ENCODE measurements at regions not wholly inside any gene's neighbourhood (a gene's known extent, or its start where the extent isn't known, plus 50 kb on each side); places are given as distances from the start of the nearest gene placed in this dataset.
"Not testable (repeated sequence)": the region's sequence is repeated elsewhere in the genome, so short reads cannot be mapped to it uniquely, and the experiment has no call there.

GRCh38 chr13:109271555-109272541 lies 514.5 kb downstream of the IRS2 start:
- DNase-seq: no peak

- DNase-seq: no peak
Observed at GRCh38 chr13:109271061-109271460, 515.3 kb downstream of the IRS2 start.

DNA sequence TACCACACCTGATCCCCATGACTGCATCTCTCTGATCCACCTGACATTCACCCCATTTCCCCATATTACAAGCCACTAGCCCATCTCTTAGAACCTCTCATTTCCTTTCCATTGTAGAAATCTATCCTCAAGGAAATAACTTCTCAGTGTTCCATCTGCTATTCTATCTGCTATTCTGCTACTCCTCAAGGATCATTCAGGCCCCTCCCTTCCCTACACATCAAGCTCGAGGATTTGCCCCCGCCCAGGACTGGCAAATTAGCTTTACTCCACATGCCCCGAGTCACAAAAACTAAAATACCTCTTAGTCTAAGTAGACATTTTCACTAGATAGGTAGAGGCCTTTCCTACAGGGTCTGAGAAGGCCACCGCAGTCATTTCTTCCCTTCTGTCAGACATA lies 517.0 kb downstream of the IRS2 start:
- DNase-seq: not testable (repeated sequence)

DNA sequence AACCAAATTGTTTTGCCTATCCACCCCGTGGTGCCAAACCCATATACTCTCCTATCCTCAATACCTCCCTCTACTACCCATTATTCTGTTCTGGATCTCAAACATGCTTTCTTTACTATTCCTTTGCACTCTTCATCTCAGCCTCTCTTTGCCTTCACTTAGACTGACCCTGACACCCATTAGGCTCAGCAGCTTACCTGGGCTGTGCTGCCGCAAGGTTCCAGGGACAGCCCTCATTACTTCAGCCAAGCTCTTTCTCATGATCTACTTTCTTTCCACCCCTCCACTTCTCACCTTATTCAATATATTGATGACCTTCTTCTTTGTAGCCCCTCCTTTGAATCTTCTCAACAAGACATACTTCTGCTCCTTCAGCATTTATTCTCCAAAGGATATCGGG lies 517.9 kb downstream of the IRS2 start:
- not testable (repeated sequence) for DNase-seq

DNA sequence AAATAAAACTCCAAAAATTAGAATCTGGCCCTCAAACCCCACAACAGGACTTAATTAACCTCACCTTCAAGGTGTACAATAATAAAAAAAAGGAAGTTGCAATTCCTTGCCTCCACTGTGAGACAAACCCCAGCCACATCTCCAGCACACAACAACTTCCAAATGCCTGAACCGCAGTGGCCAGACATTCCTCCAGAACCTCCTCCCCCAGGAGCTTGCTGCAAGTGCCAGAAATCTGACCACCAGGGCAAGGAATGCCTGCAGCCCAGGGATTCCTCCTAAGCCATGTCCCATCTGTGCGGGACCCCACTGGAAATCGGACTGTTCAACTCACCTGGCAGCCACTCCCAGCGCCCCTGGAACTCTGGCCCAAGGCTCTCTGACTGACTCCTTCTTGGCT lies 519.0 kb downstream of the IRS2 start:
- DNase-seq: not testable (repeated sequence)

DNA sequence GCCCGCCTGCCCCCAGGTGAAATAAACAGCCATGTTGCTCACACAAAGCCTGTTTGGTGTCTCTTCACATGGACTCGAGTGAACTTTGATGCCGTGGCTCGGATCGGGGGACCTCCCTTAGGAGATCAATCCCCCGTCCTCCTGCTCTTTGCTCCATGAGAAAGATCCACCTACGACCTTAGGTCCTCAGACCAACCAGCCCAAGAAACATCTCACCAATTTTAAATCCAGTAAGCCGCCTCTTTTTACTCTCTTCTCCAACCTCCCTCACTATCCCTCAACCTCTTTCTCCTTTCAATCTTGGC lies 521.0 kb downstream of the IRS2 start:
- DNase-seq: not testable (repeated sequence)

DNA sequence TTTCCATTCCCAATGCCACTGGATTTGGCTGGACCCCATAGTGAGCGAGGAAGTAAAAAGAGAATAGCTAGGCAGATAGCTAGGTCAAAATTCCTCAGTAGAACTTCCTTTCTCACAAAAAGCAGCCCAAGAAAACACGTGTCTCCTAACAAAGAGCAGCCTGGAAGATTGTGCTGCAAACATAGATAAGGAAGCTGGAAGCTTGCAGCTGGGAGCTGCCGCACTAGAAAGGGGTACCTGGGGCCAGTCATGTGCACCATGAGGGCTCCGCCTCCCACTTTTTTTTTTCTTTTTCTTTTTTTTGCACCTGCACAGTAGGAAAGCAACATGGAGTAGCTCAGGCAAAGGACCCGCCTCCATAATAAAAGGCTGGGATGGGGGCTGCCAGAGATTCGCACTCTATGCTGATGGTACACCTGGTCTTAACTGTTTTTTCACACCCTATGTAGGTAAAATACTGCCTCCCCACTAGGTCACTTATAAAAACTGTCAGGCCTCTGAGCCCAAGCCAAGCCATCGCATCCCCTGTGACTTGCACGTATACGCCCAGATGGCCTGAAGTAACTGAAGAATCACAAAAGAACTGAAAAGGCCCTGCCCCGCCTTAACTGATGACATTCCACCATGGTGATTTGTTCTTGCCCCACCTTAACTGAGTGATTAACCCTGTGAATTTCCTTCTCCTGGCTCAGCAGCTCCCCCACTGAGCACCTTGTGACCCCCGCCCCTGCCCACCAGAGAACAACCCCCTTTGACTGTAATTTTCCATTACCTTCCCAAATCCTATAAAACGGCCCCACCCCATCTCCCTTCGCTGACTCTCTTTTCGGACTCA lies 521.6 kb downstream of the IRS2 start:
- DNase-seq: not testable (repeated sequence)

GRCh38 chr13:109257761-109258157 lies 528.6 kb downstream of the IRS2 start:
- not testable (repeated sequence) for DNase-seq

Measured in activated CD4-positive, alpha-beta T cell treated with anti-CD3 and anti-CD28 coated beads for 4 hours (primary cell).